IPS DF 4.7 (cell line): ENCODE measurements at regions not wholly inside any gene's neighbourhood (a gene's known extent, or its start where the extent isn't known, plus 50 kb on each side); places are given as distances from the start of the nearest gene placed in this dataset.
"Not testable (repeated sequence)": the region's sequence is repeated elsewhere in the genome, so short reads cannot be mapped to it uniquely, and the experiment has no call there.

Experiments
- DNase-seq: peaks from one replicate; pipeline ENCODE4 v3.0.0-alpha.2; 2013; ENCODE audit warnings: low spot score; ENCODE audit errors: extremely low read depth

DNA sequence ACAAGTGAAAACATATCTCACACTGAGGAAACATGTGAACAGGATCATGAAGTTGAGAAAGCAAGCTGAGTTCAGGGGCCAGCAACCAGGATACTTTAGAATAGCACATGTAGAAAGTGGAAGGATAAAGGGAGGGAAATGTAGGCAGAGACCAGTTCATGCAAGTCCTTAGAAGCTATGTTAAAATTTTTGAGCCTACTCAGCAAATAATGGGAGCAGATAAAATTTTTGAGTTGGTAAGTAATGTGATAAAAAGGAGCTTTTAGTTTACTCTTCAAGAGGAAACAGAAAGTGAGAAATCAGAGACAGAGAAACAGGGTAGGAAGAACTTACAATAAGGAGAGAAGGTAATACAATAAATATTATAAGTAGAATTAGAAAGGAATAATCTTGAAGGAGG lies 105.6 kb upstream of the ZBTB20 start:
- DNase-seq = no peak

DNA sequence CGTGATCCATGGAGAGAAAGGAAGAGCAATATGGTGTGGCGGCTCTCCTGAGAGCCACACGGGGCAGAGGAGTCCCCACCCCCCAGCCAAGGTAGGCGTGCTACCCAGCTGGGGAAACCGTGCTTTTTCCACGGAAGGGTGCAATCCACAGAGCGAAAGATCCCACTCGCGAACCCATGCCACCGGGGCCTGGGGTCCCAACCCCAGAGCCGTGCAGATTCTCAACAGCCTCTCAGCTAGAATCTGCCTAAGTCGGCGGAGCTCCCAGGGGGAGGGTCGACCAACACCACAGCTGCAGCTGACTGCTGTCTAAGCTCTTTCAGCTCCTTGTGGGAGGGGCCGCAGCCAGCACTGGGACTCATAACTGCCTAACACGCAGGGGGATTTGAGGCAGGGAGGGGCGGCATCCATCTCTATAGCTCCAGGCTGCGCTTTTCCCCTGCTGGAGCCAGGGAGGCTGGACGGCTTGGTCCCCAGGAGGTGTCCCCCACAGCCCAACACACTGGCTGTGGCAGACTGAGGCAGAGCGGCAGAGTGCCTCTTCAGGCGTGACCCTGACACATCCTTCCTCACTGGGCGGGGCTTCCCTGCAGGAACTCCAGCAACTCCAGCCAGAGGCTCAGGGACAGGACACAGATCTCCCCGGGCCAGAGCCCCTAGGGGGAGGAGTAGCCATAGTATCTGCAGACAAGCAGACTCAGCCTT lies 107.6 kb upstream of the ZBTB20 start:
- DNase-seq = no peak

DNA sequence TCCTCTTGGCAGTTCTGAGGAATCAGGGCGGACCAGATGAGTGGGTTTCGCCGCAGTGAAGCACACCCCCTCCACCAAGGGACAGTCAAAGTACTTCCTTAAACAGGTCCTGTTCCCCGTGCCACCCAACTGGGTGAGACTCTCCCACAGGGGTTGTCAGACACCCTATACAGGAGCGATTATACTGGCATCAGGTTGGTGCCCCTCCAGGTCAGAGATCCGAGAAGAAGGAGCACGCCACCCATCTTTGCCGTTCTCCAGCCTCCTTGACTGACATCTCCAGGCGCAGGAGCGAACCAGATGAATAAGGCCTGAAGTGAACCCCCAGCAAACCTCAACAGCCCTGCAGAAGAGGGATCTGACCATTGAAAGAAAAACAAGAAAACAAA lies 108.1 kb upstream of the ZBTB20 start:
- DNase-seq = no peak

DNA sequence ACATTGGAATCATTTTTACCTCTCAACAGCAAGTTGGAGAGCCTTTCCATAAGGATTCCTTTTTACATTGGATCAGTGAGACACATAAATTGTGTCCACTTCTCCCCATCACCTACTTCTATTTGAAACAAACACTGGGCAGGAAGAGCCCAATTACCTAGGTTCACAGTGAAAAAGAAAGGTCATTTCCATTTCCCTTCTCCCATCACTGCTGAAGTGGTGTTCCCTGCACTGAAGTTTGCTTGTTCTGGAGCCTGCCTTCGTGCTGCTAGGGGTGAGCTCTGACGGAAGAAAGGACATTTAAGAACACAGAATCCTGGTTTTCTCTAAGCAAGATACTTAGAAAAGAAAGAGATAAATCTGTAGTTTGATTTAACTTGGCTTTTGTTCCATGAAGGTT lies 123.8 kb upstream of the ZBTB20 start:
- no peak for DNase-seq

DNA sequence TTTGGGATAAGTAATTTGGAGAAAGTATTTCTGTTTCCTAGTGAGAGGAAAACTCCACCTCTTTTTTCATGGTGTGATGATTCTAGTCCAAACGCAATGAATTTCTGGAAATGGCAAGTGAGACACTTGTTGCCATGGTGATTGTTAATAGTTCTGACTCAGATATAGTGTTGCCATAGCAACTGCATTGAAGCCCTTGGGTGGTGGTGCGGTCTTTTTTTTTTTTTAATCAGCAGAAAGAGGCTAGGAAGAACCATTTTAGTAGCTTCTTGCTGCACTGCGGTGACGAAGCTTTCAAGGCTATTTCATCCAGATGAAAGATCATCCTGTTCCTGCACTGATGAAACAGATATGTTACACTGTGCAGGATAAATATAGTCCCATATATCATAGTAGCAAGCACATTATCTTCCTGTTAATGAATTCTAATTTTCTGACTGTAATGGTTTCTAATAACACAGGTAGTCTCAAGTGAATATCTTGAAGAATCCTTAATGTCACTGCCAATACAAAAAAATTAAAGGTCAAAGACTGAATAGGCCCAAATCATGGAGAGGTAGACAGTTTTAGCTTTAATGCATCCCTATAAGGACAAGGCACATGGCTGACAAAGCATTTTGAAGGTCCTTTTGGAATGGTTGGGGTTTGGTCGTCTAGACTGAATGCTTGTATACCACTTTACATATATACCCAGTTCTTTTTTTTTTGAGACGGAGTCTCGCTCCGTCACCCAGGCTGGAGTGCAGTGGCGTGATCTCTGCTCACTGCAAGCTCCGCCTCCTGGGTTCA lies 125.1 kb upstream of the ZBTB20 start:
- DNase-seq = no peak

DNA sequence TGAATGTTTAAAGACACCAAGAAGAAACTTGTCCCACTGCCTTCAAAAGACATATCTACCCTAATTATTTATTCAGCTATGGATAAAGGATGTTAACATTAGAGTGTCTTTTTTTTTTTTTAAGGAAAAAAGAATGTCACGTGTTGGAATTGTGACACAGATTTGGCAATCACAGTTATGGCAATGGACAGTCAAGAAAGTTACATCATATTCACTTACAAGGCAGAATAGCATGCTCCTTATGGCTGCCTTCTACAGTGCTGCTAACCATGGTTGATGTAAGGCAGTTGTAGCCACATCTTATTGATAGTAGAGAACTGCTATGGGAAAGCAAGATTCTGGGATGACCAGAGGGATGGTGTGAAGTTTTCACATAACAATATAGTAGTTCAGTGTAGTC lies 128.8 kb upstream of the ZBTB20 start:
- no peak for DNase-seq

DNA sequence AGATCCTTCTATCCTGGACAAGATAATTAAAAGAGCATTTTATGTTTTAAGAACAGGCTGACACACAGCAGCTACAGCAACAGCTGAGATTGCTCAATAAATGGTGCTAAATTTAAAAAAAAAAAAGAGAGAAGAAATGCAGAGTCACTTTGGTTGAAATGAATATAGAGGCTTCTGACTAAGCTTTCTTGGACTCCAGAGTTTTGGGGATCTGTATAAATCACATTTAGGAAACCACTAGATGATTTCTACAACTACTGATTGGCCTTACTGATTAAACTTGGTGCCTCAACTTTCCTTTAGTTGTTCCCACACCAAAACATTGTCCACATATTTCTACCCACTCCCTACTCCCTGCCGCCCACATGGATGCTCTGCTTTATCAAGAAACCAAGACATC lies 132.9 kb upstream of the ZBTB20 start:
- no peak for DNase-seq

DNA sequence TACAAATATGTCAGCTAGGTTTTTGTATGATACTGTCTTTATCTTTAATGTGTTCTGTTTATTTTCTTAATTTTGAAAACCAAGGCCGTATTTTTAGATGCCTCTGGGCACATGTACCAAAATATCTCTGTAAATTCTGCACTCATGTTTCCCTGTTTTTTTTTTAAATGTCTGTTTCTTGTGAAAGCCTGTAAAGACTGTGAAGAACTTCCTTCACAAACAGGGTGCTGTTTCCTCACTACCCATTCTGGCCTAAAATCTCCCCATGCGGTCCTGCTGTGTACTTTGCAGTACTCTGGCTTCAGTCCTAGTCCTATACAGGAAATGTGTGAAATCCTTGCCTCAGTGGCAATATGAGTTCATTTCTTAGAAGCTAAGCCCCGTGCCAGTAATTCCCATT lies 133.4 kb upstream of the ZBTB20 start:
- no peak for DNase-seq

DNA sequence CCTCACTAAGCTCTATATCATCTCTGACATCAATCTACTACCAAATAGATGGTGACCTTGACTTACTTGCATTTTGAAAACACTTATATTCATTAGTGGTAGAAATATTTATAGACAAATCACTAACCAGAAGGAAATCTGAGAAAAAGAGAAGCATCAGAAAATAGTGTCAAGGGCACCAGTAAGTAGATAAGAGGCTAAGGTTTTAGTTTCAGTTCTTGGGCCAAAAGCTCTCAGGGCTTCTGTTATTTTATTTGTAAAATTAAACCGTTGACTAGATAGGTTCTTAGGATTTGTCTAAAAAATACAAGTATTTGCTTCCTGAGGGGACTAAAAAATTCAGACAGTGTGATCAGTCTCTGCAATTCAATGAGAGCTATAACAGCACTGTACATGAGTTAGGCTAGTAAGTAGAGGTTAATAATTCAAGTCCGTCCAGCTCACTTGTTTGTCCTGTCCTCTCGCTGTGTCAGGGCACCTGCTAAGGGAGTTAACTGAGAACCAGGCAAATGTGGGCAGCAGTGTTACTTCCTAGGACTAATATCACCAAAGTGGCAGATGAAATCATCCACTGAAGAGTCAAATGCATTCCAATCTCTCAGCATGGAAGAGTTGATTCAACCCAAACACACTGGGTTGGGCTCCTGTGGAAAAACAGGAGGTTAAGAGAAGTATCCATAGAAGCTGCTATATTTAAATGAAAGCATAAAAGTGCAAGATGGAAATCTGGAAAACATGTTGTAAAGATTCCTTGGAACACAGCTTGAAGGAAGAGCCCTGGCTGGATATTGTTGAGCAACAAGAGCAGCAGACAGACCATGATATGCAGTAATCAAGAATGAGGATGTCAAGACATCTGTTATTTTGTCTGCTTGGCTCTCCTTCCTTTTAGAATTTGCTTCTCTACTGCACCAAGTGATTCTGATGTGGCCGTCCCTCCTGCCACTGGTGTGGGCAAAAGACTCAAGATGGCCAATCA lies 134.9 kb upstream of the ZBTB20 start:
- DNase-seq = no peak

DNA sequence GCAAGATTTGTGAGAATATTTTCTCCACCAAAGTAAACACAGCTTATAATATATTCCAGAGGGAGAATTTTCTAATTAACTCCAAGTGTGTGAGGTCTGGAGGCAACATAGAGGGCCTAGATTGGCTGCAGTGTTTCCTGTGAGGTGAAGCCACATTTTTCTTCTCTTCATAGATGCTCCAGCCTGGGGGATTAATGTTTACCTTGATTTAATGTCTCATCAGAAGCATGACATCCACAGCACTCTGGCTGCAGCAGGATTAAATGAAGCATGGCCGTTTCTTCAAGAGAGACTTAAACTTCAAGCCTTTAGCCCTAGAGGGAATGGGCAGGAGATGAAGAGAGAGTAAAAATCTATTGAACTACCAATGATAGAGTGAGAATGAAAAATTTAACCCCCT lies 137.9 kb upstream of the ZBTB20 start:
- no peak for DNase-seq

DNA sequence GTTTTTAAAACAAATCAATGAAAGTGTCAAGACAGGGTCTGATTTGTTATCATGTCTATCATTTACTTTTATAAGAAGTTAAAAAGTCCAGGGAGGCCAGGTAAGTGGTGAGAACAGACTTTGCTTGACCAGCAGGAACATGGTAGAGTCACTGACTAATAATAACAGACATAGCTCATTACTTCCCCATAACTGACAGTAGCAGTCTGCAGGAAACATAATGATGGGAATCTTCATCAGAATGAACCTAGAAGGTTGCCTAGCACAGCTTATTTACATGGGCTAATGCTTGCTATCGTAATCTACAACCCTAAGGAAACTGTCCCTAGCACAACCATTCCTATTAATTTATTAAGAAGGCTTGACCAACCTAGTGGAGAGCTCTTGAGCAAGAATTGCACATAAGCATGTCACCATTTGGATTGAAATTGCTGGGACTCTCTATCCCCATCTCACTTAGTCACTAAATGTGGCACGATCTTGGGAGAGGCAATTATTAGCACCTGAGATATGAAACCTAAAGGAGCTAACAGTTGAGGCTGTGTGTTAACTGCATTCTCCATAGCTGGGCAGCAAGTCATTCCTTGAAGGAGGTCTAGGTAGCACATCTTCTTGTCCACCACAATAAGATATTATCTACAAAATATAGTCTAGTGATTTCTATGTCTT lies 139.6 kb upstream of the ZBTB20 start:
- DNase-seq = no peak

DNA sequence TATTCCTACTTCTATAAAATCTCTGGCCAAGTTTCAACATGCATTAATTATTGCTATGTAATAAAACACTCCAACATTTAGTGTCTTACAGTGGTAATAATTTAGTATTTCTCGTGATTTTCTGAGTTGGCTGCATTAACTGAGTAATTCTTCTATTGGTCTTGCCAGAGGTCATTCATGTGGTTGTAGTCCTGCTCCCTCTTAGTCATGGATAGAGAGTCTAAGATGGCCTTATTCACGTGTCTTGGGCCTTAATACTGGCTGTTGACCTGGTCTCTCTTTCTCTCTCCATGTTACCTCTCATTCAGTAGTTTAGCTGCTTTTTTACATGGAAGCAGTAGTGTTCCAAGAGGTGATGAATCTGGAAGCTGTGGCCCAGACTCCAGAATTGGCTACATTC lies 140.1 kb upstream of the ZBTB20 start:
- DNase-seq = no peak

DNA sequence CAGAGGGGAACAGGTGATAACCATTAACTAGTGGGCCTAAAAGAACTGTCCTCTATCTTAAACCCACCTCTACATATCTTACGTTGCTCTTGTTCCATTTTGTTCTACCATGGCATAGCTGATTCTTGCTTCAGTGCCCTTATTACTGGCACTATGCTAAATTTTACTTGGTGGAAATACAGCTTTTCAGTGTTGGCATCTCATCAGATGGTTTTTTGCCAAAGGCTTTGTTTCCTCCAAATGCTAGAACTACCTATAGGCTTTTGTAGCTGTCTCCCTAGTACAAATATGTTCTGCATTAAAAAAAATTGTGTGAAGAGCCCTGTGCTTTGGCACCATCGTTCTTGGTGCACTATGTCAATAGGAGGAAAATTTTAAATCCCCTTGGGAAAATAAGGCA lies 145.0 kb upstream of the ZBTB20 start:
- DNase-seq = no peak

DNA sequence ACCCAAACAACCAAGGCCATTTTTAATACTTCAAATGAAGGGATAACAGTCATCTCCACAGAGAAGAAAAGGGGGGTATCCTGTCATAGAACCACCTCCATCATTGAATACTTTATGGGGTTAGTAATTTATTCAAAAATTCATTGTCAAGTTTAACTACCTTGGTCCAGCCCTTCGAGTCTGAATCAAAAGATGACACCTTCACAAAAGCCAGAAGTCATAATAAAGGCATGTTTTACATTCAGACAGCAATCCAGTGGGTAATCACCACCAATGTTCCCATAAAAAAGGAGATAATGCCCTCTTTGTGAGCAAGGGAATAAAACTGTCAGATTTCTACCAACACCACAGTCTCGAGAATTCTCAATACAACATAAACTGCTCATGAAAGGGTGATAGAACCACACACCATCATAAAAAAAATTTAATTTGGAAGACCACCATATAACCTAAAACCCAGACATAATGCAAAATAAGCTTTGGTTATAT lies 145.6 kb upstream of the ZBTB20 start:
- DNase-seq = no peak

DNA sequence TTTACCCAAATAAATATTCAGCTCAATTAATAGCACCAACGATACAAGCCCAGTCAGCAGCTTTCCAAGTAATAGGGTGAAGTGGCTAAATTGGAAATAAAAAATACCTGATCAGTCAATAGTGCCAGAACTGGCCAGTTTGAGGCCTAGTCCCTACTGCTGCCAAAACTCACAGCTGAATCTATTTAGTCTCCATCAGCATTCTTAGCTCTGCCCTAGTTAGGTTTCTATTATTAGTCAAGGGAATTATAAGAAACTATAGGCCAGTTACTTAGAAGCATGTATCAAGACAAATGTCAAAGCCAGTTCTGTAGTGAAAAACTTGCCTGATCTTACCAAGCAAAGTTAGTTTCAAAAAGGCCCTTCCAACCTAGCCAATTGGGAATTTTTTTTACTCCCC lies 146.2 kb upstream of the ZBTB20 start:
- DNase-seq = no peak

DNA sequence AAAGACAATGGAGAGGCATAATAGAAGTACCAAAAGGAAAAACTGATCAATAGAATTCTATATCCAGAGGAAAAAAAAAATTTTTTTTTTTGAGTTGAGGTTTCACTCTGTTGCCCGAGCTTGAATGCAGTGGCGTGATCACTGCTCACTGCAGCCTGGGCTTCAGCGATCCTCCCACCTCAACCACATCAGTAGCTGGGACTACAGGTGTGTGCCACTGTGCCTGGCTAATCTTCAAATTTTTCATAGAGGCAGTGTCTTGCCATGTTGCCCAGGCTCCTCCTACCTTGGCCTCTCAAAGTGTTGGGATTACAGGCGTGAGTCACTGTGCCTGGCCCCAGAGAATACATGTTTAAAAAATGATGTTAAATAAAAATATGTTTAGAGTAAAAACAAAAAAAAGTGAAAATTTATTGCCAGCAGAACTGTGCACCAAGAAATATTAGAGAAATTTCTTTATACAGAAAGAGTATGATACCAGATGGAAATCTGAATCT lies 154.3 kb upstream of the ZBTB20 start:
- no peak for DNase-seq

DNA sequence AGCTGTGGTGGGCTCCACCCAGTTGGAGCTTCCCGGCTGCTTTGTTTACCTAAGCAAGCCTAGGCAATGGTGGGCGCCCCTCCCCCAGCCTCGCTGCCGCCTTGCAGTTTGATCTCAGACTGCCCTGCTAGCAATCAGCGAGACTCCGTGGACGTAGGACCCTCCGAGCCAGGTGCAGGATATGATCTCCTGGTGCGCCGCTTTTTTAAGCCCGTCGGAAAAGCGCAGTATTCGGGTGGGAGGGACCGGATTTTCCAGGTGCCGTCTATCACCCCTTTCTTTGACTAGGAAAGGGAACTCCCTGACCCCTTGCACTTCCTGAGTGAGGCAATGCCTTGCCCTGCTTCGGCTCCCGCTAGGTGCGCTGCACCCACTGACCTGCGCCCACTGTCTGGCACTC lies 170.9 kb upstream of the ZBTB20 start:
- not testable (repeated sequence) for DNase-seq

DNA sequence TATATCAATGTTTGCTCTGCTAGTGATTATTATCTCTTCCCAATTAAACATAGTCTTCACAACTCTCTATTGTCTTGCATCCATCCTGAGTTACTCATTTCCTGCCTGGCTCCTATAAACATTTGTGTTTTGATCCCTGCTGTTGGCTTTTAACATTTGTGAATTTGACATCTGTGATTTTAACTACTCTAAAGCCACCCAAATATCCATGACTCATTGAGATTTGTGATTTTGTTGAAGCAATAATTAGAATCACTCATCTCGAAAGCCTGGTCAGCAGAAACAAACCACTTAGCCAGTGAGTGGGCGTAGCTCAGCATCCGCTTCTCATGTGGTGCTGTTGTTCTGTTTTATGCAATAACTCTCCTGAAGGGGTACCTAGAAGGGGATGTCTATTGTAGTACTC lies 174.3 kb upstream of the ZBTB20 start:
- DNase-seq = no peak

DNA sequence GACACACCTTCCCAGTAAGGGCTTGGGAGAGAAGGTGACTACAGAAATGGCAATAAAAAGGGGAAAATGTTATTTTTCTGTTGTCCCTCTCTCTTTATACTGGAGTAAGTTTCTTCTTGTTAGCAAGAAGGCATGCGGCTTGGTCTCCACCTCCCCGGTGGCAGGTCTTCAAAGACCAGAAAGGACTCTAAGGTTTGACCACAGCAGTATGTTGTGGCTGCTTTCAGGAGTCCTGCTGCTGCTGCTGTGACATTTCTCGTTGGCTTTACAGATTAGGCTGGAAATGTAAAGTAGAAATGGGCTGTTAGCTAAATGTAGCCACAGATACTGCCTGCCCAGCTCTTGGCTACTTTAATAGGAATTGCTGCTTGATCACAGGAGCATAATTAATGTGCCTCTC lies 175.8 kb upstream of the ZBTB20 start:
- DNase-seq = no peak

DNA sequence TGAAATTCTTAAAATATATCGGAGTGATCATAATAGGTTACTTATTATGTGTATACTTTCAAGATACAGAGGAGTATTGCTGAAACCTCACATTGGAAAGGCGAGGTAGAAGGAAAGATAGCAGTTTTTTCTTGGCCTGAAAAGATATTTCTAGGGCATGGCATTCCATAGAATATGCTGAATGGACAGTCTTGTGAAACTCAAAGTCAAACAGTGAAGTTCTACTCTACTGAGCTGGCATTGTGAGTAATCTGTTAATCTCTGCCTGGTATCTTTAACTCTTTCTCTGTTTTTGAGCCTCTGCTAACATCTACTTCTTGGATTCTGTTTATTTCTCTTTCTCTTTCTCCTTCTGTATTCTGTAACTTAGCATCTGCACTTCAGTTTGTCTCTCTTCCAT lies 176.3 kb upstream of the ZBTB20 start:
- DNase-seq = no peak

DNA sequence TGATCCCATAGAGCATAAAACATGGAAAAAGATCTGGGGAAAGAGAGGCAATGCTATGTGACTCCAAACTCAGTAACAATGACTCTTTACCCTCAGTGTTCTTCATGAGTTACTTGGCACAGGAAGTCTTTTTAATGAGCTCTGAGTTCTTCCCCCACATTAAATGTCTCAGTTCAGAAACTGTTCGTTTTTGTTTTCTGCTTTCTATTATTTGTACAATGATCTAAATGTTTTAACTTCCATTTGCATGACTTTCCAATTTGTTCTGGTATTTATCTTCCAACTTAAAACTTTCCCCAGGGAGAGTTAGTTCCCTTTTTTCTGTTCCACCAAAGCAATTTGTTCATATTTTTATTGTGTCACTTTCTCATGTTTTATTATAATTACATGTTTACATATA lies 177.0 kb upstream of the ZBTB20 start:
- DNase-seq = no peak
